ENCODE measurements at regions not wholly inside any gene's neighbourhood (a gene's known extent, or its start where the extent isn't known, plus 50 kb on each side); places are given as distances from the start of the nearest gene placed in this dataset.

DNA sequence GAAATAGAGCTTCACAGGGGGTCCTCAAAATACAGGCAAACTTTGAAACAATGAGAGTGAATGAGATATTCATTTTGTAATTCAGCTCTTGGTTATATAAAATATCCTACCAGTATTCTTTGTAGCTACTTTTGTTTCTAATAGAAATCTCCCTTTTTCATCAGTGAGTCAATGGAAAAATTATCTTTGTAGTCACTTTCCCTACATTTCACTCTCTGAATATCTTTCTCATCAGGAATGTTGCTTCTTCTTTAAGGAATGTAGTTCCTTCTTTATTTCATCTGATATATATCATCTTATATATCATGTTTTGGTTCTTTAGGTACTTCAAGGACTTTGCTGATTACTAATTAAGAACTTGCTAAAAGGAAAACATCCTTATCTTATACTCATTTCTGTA is 280.3 kb upstream of the NUDT12 start:
- DNase-seq (ENCODE audit: low read depth), result no peak

DNA sequence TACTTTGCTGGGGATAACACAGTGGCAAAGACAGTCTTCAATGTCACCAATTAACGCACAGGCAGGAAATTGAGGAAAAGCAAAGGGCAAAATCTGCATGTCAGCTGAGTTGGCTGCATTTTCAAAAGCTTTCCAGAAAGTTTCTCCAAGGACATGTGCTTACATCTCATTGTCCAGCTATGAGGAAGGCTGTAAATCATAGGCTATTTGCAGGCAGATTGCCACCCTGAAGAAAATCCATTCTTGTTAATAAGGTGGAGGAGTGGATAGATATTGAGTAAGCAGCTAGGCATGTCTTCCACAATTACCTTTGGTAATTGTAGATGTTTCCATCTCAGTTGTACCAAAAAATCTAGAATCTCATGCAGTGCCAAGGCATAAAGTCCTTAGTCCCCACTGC is 278.0 kb upstream of the NUDT12 start:
- DNase-seq (ENCODE audit: low read depth), result no peak

DNA sequence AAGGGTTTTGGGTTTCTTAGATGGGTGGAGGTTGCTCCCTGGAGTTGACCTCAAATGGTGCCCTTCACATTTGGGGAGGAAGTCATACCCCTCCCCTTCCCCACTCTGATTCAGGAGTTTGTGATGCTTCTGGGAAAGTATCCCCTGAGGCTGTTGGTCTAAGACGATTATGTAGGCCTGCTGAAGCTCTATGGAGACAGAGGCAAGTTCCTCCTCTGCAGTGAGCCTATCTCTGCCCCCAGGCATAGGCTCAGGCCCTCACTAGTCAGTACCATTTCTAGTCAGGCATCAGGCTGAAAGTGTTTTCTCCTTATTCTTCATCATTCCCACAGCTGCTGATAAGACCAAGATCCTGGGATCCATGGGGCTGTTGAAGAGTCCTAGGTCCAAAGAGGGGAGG is 271.6 kb upstream of the NUDT12 start:
- DNase-seq (ENCODE audit: low read depth), result no peak

- DNase-seq (ENCODE audit: low read depth), result no peak
These were observed 267.0 kb upstream of the NUDT12 start for GRCh38 chr5:103829585-103829984.

- DNase-seq (ENCODE audit: low read depth), result no peak
These were observed 265.4 kb upstream of the NUDT12 start for GRCh38 chr5:103827976-103828375.

DNA sequence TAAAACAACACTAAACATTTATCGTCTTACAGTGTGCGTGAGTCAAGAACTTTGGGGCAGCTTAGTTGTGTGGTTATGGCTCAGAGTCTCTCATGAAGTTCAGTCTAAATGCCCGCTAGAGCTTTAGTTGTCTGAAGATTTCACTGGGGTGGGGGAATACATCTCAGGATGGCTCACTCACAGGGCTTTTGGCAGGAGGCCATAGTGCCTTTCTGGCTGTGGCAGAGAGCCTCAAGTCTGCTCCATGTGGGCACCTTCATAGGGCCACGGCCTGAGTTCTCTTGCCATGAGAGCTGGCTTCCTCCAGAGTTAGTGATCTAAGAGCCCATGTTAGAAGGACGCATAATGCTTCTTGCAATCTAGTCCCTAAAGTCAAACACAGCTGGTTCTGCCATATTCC is 258.8 kb upstream of the NUDT12 start:
- no peak for DNase-seq (ENCODE audit: low read depth)

- DNase-seq (ENCODE audit: low read depth), result peak; percentile 5
These were observed 246.0 kb upstream of the NUDT12 start for GRCh38 chr5:103808464-103809106.

DNA sequence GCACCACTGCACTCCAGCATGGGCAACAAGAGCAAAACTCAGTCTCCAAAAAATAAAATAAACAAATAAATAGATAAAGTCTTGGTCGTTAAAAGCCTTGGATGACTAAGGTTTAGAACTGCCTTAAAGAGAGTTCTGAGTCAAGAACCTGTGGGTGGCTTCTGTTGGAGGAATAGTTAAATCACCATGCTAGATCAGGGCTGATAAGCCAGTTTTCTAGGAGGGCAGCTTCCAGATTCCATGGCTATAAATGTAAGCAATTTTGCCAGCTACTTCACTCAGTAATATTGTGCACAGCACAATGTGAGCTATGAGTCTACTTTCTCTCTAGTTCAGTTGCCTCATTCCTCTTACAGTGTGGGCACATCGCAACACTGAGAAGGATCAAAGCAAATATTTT is 242.1 kb upstream of the NUDT12 start:
- no peak for DNase-seq (ENCODE audit: low read depth)

- DNase-seq (ENCODE audit: low read depth), result no peak
These were observed 239.1 kb upstream of the NUDT12 start for GRCh38 chr5:103801681-103802080.

- no peak for DNase-seq (ENCODE audit: low read depth)
These were observed 238.3 kb upstream of the NUDT12 start for GRCh38 chr5:103800741-103801495.

DNA sequence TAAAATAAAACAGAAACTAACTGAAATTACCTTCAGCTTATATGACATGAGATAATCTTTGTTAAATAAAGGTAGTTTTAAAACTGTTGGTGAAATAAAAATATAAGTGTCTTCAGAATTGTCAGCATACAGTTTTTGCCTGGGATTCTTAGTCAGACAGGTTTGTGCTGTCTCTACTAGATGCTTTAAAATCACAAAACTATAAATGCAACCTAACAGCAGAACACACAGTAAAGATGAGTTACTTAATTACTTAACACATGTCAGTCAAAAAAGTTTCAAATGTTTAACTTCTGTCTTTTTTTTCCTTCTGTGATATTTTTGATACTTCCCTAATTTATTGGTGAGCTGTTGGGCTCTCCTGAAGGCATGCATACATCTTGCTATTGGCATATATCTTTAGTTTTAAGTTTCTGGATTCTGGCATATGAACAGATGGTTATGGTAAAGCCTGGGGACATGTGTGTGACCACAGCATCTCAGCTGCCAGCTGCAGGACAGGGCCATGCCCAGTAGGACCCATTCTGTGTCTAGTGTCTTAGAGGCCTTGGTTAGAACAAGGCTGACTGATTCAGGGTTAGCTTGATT is 231.1 kb upstream of the NUDT12 start:
- no peak for DNase-seq (ENCODE audit: low read depth)

- no peak for DNase-seq (ENCODE audit: low read depth)
These were observed 223.0 kb upstream of the NUDT12 start for GRCh38 chr5:103785569-103785968.

- no peak for DNase-seq (ENCODE audit: low read depth)
These were observed 221.1 kb upstream of the NUDT12 start for GRCh38 chr5:103783669-103784068.

GRCh38 chr5:103780794-103781193 is 218.2 kb upstream of the NUDT12 start:
- no peak for DNase-seq (ENCODE audit: low read depth)

- DNase-seq (ENCODE audit: low read depth), result no peak
These were observed 212.1 kb upstream of the NUDT12 start for GRCh38 chr5:103774721-103775120.

DNA sequence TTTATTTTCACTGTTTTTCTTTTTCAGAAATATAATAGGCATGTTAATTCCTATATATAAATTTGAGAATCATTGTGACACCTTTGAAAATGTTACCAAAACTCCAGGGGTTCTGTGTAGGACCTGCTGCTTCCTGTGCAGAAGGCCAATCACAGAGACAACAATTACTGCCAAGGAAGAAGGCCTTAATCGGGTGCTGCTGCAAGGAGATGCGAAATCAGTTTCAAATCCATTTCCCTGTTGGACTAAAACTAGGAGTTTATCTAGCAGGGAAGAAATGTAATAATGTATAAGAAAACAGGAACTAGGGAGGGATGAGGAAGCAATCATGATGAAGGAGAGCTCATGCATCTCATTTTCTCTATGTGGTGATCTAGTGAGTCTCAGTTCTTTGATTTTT is 209.7 kb upstream of the NUDT12 start:
- DNase-seq (ENCODE audit: low read depth), result no peak

DNA sequence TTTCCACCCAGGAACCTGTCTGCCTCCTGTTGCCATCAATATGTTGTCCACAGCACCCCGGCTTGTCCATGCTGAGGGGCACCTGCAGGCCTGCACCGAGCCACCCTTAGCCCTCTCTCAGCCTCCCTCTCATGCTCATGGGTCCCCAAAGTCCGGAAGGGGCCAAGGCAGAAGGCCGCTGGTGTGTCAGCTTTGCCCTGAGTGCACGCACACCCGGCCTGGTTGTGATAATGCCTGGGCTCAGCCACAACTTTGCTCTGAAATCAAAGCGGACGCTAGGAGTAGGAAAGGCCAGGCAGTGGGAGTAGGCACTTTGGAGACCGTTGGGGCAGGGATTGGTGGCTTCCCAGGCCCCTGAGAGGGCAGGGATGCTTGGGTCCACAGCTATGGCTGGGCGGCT is 201.8 kb upstream of the NUDT12 start:
- DNase-seq (ENCODE audit: low read depth), result no peak

GRCh38 chr5:103758996-103759395 is 196.4 kb upstream of the NUDT12 start:
- no peak for DNase-seq (ENCODE audit: low read depth)

- no peak for DNase-seq (ENCODE audit: low read depth)
These were observed 193.4 kb upstream of the NUDT12 start for GRCh38 chr5:103755974-103756373.

GRCh38 chr5:103745353-103746065 is 182.9 kb upstream of the NUDT12 start:
- no peak for DNase-seq (ENCODE audit: low read depth)

DNA sequence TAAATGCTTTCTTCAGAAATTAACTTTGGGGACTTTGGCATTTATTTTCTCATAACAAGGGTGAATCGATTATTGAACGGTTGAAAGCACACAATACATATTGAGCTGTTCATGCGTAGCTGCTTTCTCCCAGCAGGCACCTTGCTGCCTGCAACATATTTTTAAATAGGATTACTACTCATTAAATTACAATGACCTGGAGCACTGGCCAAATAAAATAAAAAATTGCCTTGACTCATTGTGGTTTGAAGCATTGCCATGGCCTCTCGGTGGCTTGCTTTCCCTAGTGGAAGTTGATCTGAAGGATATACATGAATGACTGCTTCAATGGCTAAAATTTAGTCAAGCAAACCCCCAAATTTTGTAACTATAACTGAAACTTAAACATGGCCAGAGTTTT is 181.6 kb upstream of the NUDT12 start:
- DNase-seq (ENCODE audit: low read depth), result peak; percentile 1

DNA sequence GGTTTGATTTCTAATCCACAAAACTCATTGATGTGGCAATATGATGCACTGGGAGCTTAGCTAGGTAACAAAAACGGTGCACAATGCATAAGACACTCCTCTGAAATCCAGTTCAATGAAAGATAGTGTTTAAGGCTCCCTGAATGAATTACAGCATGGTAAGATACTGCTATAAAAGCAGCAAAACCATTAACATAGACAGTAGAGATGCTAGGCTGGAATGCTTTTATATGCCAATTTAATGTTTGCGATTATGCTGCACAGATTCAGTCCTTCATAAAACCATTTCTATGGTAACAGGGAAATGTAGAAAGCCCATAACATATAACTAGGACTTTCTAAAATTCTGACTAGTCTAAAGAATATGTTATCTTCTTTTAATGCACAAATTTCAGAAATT is 180.8 kb upstream of the NUDT12 start:
- DNase-seq (ENCODE audit: low read depth), result no peak

- no peak for DNase-seq (ENCODE audit: low read depth)
These were observed 179.4 kb upstream of the NUDT12 start for GRCh38 chr5:103741984-103742383.

All from fibroblast of gingiva (primary cell).